H1 (cell line): ENCODE measurements at regions not wholly inside any gene's neighbourhood (a gene's known extent, or its start where the extent isn't known, plus 50 kb on each side); places are given as distances from the start of the nearest gene placed in this dataset.

Experiments
- CTCF ChIA-PET: fragments of 300-600 bp; sonication (Branson Sonifier 250); formaldehyde crosslinking; loops from one replicate; lab custom pipeline; 2021; ENCODE audit not compliant: partially characterized antibody; lab: Charles Lee
- POLR2A ChIA-PET: fragments of 300-600 bp; sonication (Branson Sonifier 250); formaldehyde crosslinking; loops from one replicate; lab custom pipeline; 2021; ENCODE audit warnings: inconsistent platforms; ENCODE audit not compliant: partially characterized antibody; lab: Charles Lee
- DNase-seq, 2 experiments: peaks; one replicate each; pipeline versions ENCODE4 v3.0.0 to v3.0.0-alpha.2; 2010 to 2022; ENCODE audit warnings: low spot score in 2 of 2, low read depth in 1 of 2, mixed read lengths in 1 of 2
- FAIRE-seq: peaks from 2 replicates; lab custom pipeline; 2011; peaks lifted over from hg19 to GRCh38; lab: Jason Lieb, UNC
- H2AFZ ChIP-seq: 2 replicates; pipeline ENCODE4 v1.8.1; 2012; ENCODE audit warnings: low read length, inconsistent platforms
- H2AK5ac ChIP-seq: 2 replicates; pipeline ENCODE4 v1.6.1; 2013; ENCODE audit warnings: low read depth, low read length
- H2BK120ac ChIP-seq: replicated peaks from 2 replicates; pipeline ENCODE3; 2013; ENCODE audit warnings: low read depth, low read length, inconsistent platforms
- H2BK12ac ChIP-seq: 2 replicates; pipeline ENCODE4 v1.6.1; 2013; ENCODE audit warnings: low read depth, low read length
- H2BK15ac ChIP-seq: 2 replicates; pipeline ENCODE4 v1.6.1; 2013; ENCODE audit warnings: low read length
- H2BK20ac ChIP-seq: 2 replicates; pipeline ENCODE4 v1.6.1; 2013; ENCODE audit warnings: low read length
- H2BK5ac ChIP-seq: 2 replicates; pipeline ENCODE4 v1.6.1; 2013; ENCODE audit warnings: low read depth, low read length
- H3K14ac ChIP-seq: 2 replicates; pipeline ENCODE4 v1.6.1; 2013; ENCODE audit warnings: inconsistent platforms; ENCODE audit not compliant: insufficient read length
- H3K18ac ChIP-seq: 2 replicates; pipeline ENCODE4 v1.6.1; 2013; ENCODE audit warnings: low read length; ENCODE audit errors: extremely low read depth
- H3K23ac ChIP-seq: 2 replicates; pipeline ENCODE4 v1.6.1; 2013; ENCODE audit warnings: inconsistent platforms; ENCODE audit not compliant: insufficient read length
- H3K23me2 ChIP-seq: 2 replicates; pipeline ENCODE4 v1.6.1; 2013; ENCODE audit warnings: low read depth, low read length
- H3K27ac ChIP-seq: 2 replicates; pipeline ENCODE4 v1.6.1; 2011; ENCODE audit warnings: low read depth, low read length, inconsistent platforms
- H3K27me3 ChIP-seq, 4 experiments: replicated peaks in 1 of 4; 1 replicate in 1 of 4; 2 replicates in 3 of 4; pipeline versions ENCODE4 v1.6.1 to v1.8.1; 2011 to 2013; ENCODE audit warnings: low read length in 3 of 4, mild to moderate bottlenecking in 3 of 4, inconsistent platforms in 2 of 4, mixed read lengths in 2 of 4, moderate library complexity in 1 of 4; ENCODE audit not compliant: control insufficient read depth in 3 of 4, insufficient read depth in 3 of 4; ENCODE audit errors: extremely low read depth in 1 of 4
- H3K36me3 ChIP-seq, 4 experiments: 2 replicates each; pipeline versions ENCODE4 v1.6.1 to v1.8.1; 2011 to 2013; ENCODE audit warnings: mild to moderate bottlenecking in 4 of 4, low read length in 3 of 4, moderate library complexity in 2 of 4, control low read depth in 1 of 4, inconsistent platforms in 1 of 4; ENCODE audit not compliant: insufficient read depth in 4 of 4, control insufficient read depth in 2 of 4
- H3K4ac ChIP-seq: replicated peaks from 2 replicates; pipeline ENCODE3; 2013; ENCODE audit warnings: low read length, low read depth, mixed read lengths, inconsistent platforms; ENCODE audit not compliant: insufficient read length
- H3K4me1 ChIP-seq, 4 experiments: replicated peaks in 1 of 4; 1 replicate in 1 of 4; 2 replicates in 3 of 4; pipeline versions ENCODE4 v1.6.1 to v1.8.1; 2011 to 2013; ENCODE audit warnings: low read length in 3 of 4, inconsistent platforms in 2 of 4, mixed read lengths in 1 of 4; ENCODE audit not compliant: insufficient read depth in 4 of 4, control insufficient read depth in 3 of 4
- H3K4me2 ChIP-seq, 2 experiments: 2 replicates each; pipeline versions ENCODE4 v1.6.1 to v1.8.1; 2011 to 2013; ENCODE audit warnings: low read depth in 2 of 2, low read length in 2 of 2, control low read depth in 1 of 2, inconsistent platforms in 1 of 2, mild to moderate bottlenecking in 1 of 2; ENCODE audit not compliant: insufficient read depth in 1 of 2
- H3K4me3 ChIP-seq, 4 experiments: fragments of 200-600, 300-600 bp in 1 of 4; sonication (generic), shearing (Covaris generic), sonication (Bioruptor Twin) in 1 of 4; 2 replicates each; pipeline versions ENCODE4 v1.5.1 to v1.8.1; 2011 to 2016; ENCODE audit warnings: low read length in 4 of 4, low read depth in 3 of 4, control low read depth in 2 of 4, inconsistent platforms in 2 of 4, mild to moderate bottlenecking in 2 of 4, mixed read lengths in 1 of 4, moderate library complexity in 1 of 4; ENCODE audit not compliant: insufficient read depth in 2 of 4; ENCODE audit errors: extremely low read depth in 1 of 4
- H3K56ac ChIP-seq: replicated peaks from 2 replicates; pipeline ENCODE3; 2013; ENCODE audit warnings: low read depth, mild to moderate bottlenecking, mixed read lengths, low read length, inconsistent platforms; ENCODE audit not compliant: insufficient read length
- H3K79me1 ChIP-seq: 2 replicates; pipeline ENCODE4 v1.6.1; 2013; ENCODE audit warnings: low read depth, low read length, control low read depth
- H3K79me2 ChIP-seq, 2 experiments: 2 replicates each; pipeline versions ENCODE4 v1.6.1 to v1.8.1; 2012 to 2013; ENCODE audit warnings: low read length in 2 of 2, mild to moderate bottlenecking in 2 of 2, inconsistent platforms in 1 of 2; ENCODE audit not compliant: insufficient read depth in 2 of 2, control insufficient read depth in 1 of 2
- H3K9ac ChIP-seq, 4 experiments: replicated peaks in 1 of 4; 1 replicate in 1 of 4; 2 replicates in 3 of 4; pipeline versions ENCODE4 v1.6.1 to v1.8.1; 2011 to 2013; ENCODE audit warnings: low read depth in 3 of 4, low read length in 3 of 4, control low read depth in 2 of 4, mild to moderate bottlenecking in 2 of 4, moderate library complexity in 2 of 4, inconsistent platforms in 1 of 4; ENCODE audit errors: extremely low read depth in 1 of 4
- H3K9me3 ChIP-seq, 2 experiments: 2 replicates each; pipeline versions ENCODE4 v1.6.1 to v1.8.1; 2012 to 2013; ENCODE audit warnings: mild to moderate bottlenecking in 2 of 2, moderate library complexity in 2 of 2, control low read depth in 1 of 2, inconsistent platforms in 1 of 2, low read depth in 1 of 2, low read length in 1 of 2, mixed read lengths in 1 of 2; ENCODE audit not compliant: insufficient read depth in 2 of 2
- H4K20me1 ChIP-seq, 2 experiments: replicated peaks in 1 of 2; 2 replicates each; pipeline versions ENCODE3 to v1.8.1; 2011 to 2013; ENCODE audit warnings: inconsistent platforms in 2 of 2, low read length in 2 of 2, mild to moderate bottlenecking in 1 of 2; ENCODE audit not compliant: insufficient read depth in 2 of 2, control insufficient read depth in 1 of 2
- H4K5ac ChIP-seq: 2 replicates; pipeline ENCODE4 v1.6.1; 2013; ENCODE audit warnings: low read length, low read depth, mixed read lengths, inconsistent platforms; ENCODE audit not compliant: insufficient read length
- H4K8ac ChIP-seq: 2 replicates; pipeline ENCODE4 v1.8.0; 2013; ENCODE audit warnings: mild to moderate bottlenecking, moderate library complexity, low read length, inconsistent platforms; ENCODE audit not compliant: insufficient read depth; ENCODE audit errors: extremely low read depth
- H4K91ac ChIP-seq: replicated peaks from 2 replicates; pipeline ENCODE3; 2013; ENCODE audit warnings: low read length, mixed read lengths, inconsistent platforms; ENCODE audit not compliant: insufficient read length
- CBX8 ChIP-seq: fragments of 300-800, 300-1000 bp; sonication (generic); IDR thresholded peaks from 2 replicates; pipeline ENCODE4 v1.7.1; 2016; ENCODE audit warnings: low read depth, low read length, borderline replicate concordance
- GTF2F1 ChIP-seq: IDR thresholded peaks from 2 replicates; pipeline ENCODE4 v1.6.1; 2012; ENCODE audit warnings: low read depth, low read length, improper control_type of control experiment, borderline replicate concordance
- KDM4A ChIP-seq: IDR thresholded peaks from one replicate; pipeline ENCODE4 v1.7.1; 2012; ENCODE audit warnings: low read depth, mild to moderate bottlenecking, moderate library complexity, low read length, inconsistent platforms; ENCODE audit not compliant: severe bottlenecking
- NANOG ChIP-seq: IDR thresholded peaks from 2 replicates; pipeline ENCODE4 v1.6.1; 2011; ENCODE audit warnings: low read length, low read depth, mild to moderate bottlenecking, inconsistent platforms; ENCODE audit not compliant: insufficient read depth, poor library complexity, severe bottlenecking
- NRF1 ChIP-seq: IDR thresholded peaks from 2 replicates; pipeline ENCODE4 v1.6.1; 2011; ENCODE audit warnings: mild to moderate bottlenecking, low read depth, low read length, improper control_type of control experiment
- POLR2A ChIP-seq, 2 experiments: IDR thresholded peaks; 1 replicate in 1 of 2; 2 replicates in 1 of 2; pipeline ENCODE4 v1.6.1; 2011; ENCODE audit warnings: low read depth in 2 of 2, low read length in 2 of 2, mild to moderate bottlenecking in 2 of 2; ENCODE audit errors: control extremely low read depth in 1 of 2
- SAP30 ChIP-seq: fragments of 300-600 bp; sonication (generic); IDR thresholded peaks from 2 replicates; pipeline ENCODE4 v1.7.1; 2012; ENCODE audit warnings: low read length, moderate library complexity, mild to moderate bottlenecking, inconsistent platforms; ENCODE audit not compliant: insufficient read depth, insufficient replicate concordance
- TAF7 ChIP-seq: optimal IDR thresholded peaks from 2 replicates; pipeline ENCODE3; 2011; ENCODE audit warnings: low read depth, mild to moderate bottlenecking, inconsistent platforms, low read length, moderate library complexity, borderline replicate concordance
- TEAD4 ChIP-seq: IDR thresholded peaks from 2 replicates; pipeline ENCODE4 v1.6.1; 2012; ENCODE audit warnings: low read depth, low read length, inconsistent platforms, mixed read lengths
- WGBS, 2 experiments: shearing (Covaris generic) in 1 of 2; methylation state at CpG; one replicate each; pipeline versions ENCODE4 v1.1.6 to v1.1.7; 2013 to 2015; ENCODE audit warnings: low lambda C conversion rate in 2 of 2, mixed read lengths in 2 of 2, inconsistent platforms in 1 of 2, low coverage in 1 of 2, missing lambda C conversion rate in 1 of 2; ENCODE audit not compliant: insufficient replicate concordance in 2 of 2, insufficient coverage in 1 of 2, insufficient read length in 1 of 2; ENCODE audit errors: extremely low coverage in 1 of 2, missing lambda C conversion rate in 1 of 2; 5-methylcytosine and 5-hydroxymethylcytosine counted together

DNA sequence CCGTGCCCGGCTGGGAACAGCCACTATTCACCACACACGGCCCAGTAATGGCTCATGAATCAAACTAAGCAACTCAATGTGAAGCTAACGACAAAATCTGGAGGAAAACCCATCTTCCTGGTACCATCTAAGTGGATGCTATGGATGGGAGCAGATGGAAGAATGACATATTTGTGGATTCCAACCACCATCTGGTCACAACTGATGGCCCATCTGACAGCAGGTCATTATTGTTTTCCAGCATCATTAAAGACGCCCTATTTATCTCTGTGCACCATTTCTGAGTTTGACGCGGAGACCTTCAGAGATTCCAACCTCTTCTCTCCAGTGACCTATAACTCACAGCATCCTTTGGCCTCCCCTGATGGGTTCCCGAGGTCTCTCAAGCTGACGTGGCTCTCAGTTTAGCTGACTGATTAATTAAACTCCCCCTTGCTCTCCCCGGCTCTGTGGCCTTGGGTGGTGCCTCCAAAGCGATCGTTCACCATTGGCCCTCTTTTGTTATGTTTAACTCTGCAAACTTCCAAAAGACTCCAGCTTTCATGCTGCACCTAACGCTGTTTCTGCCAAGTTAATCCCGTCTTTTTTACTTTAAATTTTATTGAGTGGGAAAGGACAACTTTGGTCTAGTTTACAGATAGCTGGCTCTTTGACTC lies 1514.4 kb downstream of the BRD1 start:
- no peaks in the 10 kb centered on the region for H3K36me3 ChIP-seq
- H2BK120ac ChIP-seq: no peak overlapping the region
- no peak overlapping the region for H3K9ac ChIP-seq
- no peaks in the 10 kb centered on the region for H3K79me1 ChIP-seq
- no peak overlapping the region for H2BK20ac ChIP-seq
- CTCF ChIA-PET: interaction anchor here (1.0 kb wide), 1 partner anchor 12 kb away, joined by 3 read pairs; no protein-coding TSS in a partner anchor
- no peak overlapping the region for H4K5ac ChIP-seq
- no peaks in the 10 kb centered on the region for H4K20me1 ChIP-seq
- POLR2A ChIA-PET: interaction anchor here (0.6 kb wide), 1 partner anchor 108 kb away, joined by 3 read pairs; no protein-coding TSS in a partner anchor
- no peak overlapping the region for H2BK15ac ChIP-seq
- H3K14ac ChIP-seq: no peak overlapping the region
- no peaks in the 10 kb centered on the region for H3K23me2 ChIP-seq
- peak in 1 of 2 experiments; percentile 39 for DNase-seq
- H3K79me2 ChIP-seq: no peaks in the 10 kb centered on the region
- 74% methylated on average over 14 of the region's 14 CpGs; no CpG with 5 or more reads in 1 of the 2 experiments for WGBS, 2 experiments
- H3K18ac ChIP-seq: no peak overlapping the region
- no peaks in the 10 kb centered on the region; a peak in 1 of 4 replicates for H3K9me3 ChIP-seq
- no peak overlapping the region for H2AK5ac ChIP-seq
- peaks cover 0 to 3% (median 0%) of the 10 kb centered on the region in 4 experiments; a peak in 2 of 7 replicates for H3K4me1 ChIP-seq
- H3K4me2 ChIP-seq: peak overlapping the region in 1 of 2 experiments; percentile 39; a peak in 1 of 4 replicates
- H3K4ac ChIP-seq: no peak overlapping the region
- H3K4me3 ChIP-seq: peak overlapping the region in 1 of 4 experiments; percentile 19; a peak in 1 of 8 replicates
- no peak overlapping the region for H2AFZ ChIP-seq
- no peak overlapping the region for H2BK12ac ChIP-seq
- no peak overlapping the region for H4K8ac ChIP-seq
- no peak overlapping the region for H4K91ac ChIP-seq
- no peak overlapping the region for H3K56ac ChIP-seq
- no peak overlapping the region for H2BK5ac ChIP-seq
- H3K23ac ChIP-seq: no peak overlapping the region
- FAIRE-seq: no peak
- no peaks in the 10 kb centered on the region for H3K27me3 ChIP-seq
- no peak overlapping the region for H3K27ac ChIP-seq
- TF ChIP-seq TEAD4 (no peak), SAP30 (no peak), GTF2F1 (no peak), NANOG (no peak), TAF7 (no peak), NRF1 (no peak), POLR2A (IDR thresholded peaks at IDR 0.05; ENCODE audit: control extremely low read depth in 1 of 2, low read depth in 2 of 2, low read length in 2 of 2) (no peak), CBX8 (no peak), KDM4A (no peak)
